Vagina (tissue), 2 donors: ENCODE measurements at regions not wholly inside any gene's neighbourhood (a gene's known extent, or its start where the extent isn't known, plus 50 kb on each side); places are given as distances from the start of the nearest gene placed in this dataset.

ENCODE experiments used
- CTCF ChIP-seq, 3 experiments: fragments of 450-650 bp in 2 of 3; fragments of 200-600 bp in 1 of 3; sonication (generic) in 1 of 3; IDR thresholded peaks; one replicate each; pipeline ENCODE4 v1.5.1; 2017 to 2019; ENCODE audit warnings: antibody characterized with exemption in 3 of 3, mild to moderate bottlenecking in 2 of 3, moderate library complexity in 2 of 3
- POLR2A ChIP-seq, 2 donors: fragments of 450-650 bp; IDR thresholded peaks; one replicate each; pipeline ENCODE4 v1.6.1; 2017; ENCODE audit warnings: antibody characterized with exemption in 2 of 2, mild to moderate bottlenecking in 2 of 2, moderate library complexity in 2 of 2
- POLR2AphosphoS5 ChIP-seq, 2 donors: sonication (generic); formaldehyde crosslinking; IDR thresholded peaks; one replicate each; pipeline ENCODE4 v1.9.0; 2017; ENCODE audit warnings: antibody characterized with exemption in 2 of 2, mild to moderate bottlenecking in 2 of 2, low read depth in 1 of 2; ENCODE audit not compliant: insufficient read depth in 1 of 2

GRCh38 chr3:146838221-146838620 is 233.1 kb upstream of the PLSCR5 start:
- TF ChIP-seq CTCF (IDR thresholded peaks at IDR 0.05) (no peak), POLR2A (IDR thresholded peaks at IDR 0.05) (no peak), POLR2AphosphoS5 (IDR thresholded peaks at IDR 0.05; ENCODE audit: insufficient read depth in 1 of 2, low read depth in 1 of 2) (no peak)
